GM23338 (cell line): ENCODE measurements at regions not wholly inside any gene's neighbourhood (a gene's known extent, or its start where the extent isn't known, plus 50 kb on each side); places are given as distances from the start of the nearest gene placed in this dataset.

Source experiments
- ATAC-seq: fragments of 200-7000 bp; cut with Tn5 transposase; 3 replicates; pipeline ENCODE4 v1.9.1; 2020
- DNase-seq: peaks from one replicate; pipeline ENCODE4 v3.0.0-alpha.2; 2015; ENCODE audit warnings: low spot score
- H2AFZ ChIP-seq: fragments of 200-600 bp; sonication (generic); 2 replicates; pipeline ENCODE4 v1.8.0; 2016; ENCODE audit warnings: antibody characterized with exemption, mild to moderate bottlenecking, moderate library complexity
- H3F3A ChIP-seq: fragments of 200-600 bp; sonication (generic); replicated peaks from 2 replicates; pipeline ENCODE4 v1.8.0; 2017; ENCODE audit warnings: antibody characterized with exemption, mixed run types, low read depth
- H3K27ac ChIP-seq: fragments of 200-600 bp; sonication (generic); 2 replicates; pipeline ENCODE4 v1.6.1; 2016; ENCODE audit warnings: low read depth
- H3K27me3 ChIP-seq: fragments of 200-600 bp; sonication (generic); 2 replicates; pipeline ENCODE4 v1.8.0; 2016; ENCODE audit warnings: mild to moderate bottlenecking, mixed run types, moderate library complexity; ENCODE audit not compliant: insufficient read depth
- H3K36me3 ChIP-seq: fragments of 200-600 bp; sonication (generic); 2 replicates; pipeline ENCODE4 v1.8.0; 2016; ENCODE audit warnings: mild to moderate bottlenecking; ENCODE audit not compliant: insufficient read depth
- H3K4me1 ChIP-seq: fragments of 200-600 bp; sonication (generic); 2 replicates; pipeline ENCODE4 v1.8.0; 2016; ENCODE audit warnings: mild to moderate bottlenecking, moderate library complexity; ENCODE audit not compliant: insufficient read depth
- H3K4me2 ChIP-seq: fragments of 200-600 bp; sonication (generic); 2 replicates; pipeline ENCODE4 v1.7.1; 2017; ENCODE audit warnings: mixed run types
- H3K4me3 ChIP-seq: fragments of 200-600 bp; sonication (generic); 2 replicates; pipeline ENCODE4 v1.6.1; 2016; ENCODE audit warnings: mixed run types
- H3K79me2 ChIP-seq: fragments of 200-600 bp; sonication (generic); replicated peaks from 2 replicates; pipeline ENCODE4 v1.8.0; 2017; ENCODE audit warnings: mild to moderate bottlenecking; ENCODE audit not compliant: insufficient read depth
- H3K9me2 ChIP-seq: fragments of 200-600 bp; sonication (generic); 2 replicates; pipeline ENCODE4 v1.8.0; 2017; ENCODE audit not compliant: insufficient read depth
- H4K20me1 ChIP-seq: fragments of 200-600 bp; sonication (generic); replicated peaks from 2 replicates; pipeline ENCODE4 v1.8.0; 2017; ENCODE audit warnings: mild to moderate bottlenecking; ENCODE audit not compliant: insufficient read depth
- H3K27ac Mint-ChIP-seq: 2 replicates; pipeline ENCODE4 v1.8.0; 2020; ENCODE audit warnings: inconsistent platforms, mild to moderate bottlenecking, moderate library complexity, mixed read lengths
- H3K27me3 Mint-ChIP-seq: 3 replicates; pipeline ENCODE4 v1.8.0; 2022; ENCODE audit warnings: low read depth, mild to moderate bottlenecking, moderate library complexity, mixed read lengths, inconsistent platforms; ENCODE audit not compliant: insufficient read depth, poor library complexity
- H3K36me3 Mint-ChIP-seq: 3 replicates; pipeline ENCODE4 v1.8.0; 2021; ENCODE audit warnings: low read depth, mild to moderate bottlenecking, inconsistent platforms, moderate library complexity, mixed read lengths
- H3K4me1 Mint-ChIP-seq: 3 replicates; pipeline ENCODE4 v1.8.0; 2020; ENCODE audit warnings: mild to moderate bottlenecking, inconsistent platforms, mixed read lengths
- H3K4me3 Mint-ChIP-seq: 3 replicates; pipeline ENCODE4 v1.8.0; 2021; ENCODE audit warnings: moderate library complexity, mild to moderate bottlenecking, inconsistent platforms, mixed read lengths
- H3K9me3 Mint-ChIP-seq: 3 replicates; pipeline ENCODE4 v1.8.0; 2020; ENCODE audit warnings: moderate library complexity, mild to moderate bottlenecking, inconsistent platforms, mixed read lengths
- CREB1 ChIP-seq: fragments of 250-450 bp; sonication (Bioruptor Pico); IDR thresholded peaks from 2 replicates; pipeline ENCODE4 v1.5.0; 2020; ENCODE audit warnings: low read depth, mild to moderate bottlenecking, moderate library complexity
- CTCF ChIP-seq, 2 experiments: fragments of 200-600 bp in 1 of 2; sonication (generic) in 1 of 2; conservative IDR thresholded peaks; 2 replicates each; pipeline versions ENCODE4 v1.5.1 to v1.6.1; 2016 to 2017; ENCODE audit warnings: antibody characterized with exemption in 2 of 2, low read depth in 2 of 2, mild to moderate bottlenecking in 2 of 2, moderate library complexity in 1 of 2
- ETS1 ChIP-seq: IDR thresholded peaks from 2 replicates; pipeline ENCODE4 v1.6.1; 2016; ENCODE audit warnings: antibody characterized with exemption
- EZH2phosphoT487 ChIP-seq: fragments of 200-600 bp; sonication (generic); IDR thresholded peaks from one replicate; pipeline ENCODE4 v1.8.1; 2018; ENCODE audit warnings: antibody characterized with exemption; ENCODE audit not compliant: unreplicated experiment
- JUNB ChIP-seq: IDR thresholded peaks from one replicate; pipeline ENCODE4 v1.6.1; 2016; ENCODE audit warnings: antibody characterized with exemption; ENCODE audit not compliant: unreplicated experiment
- POLR2AphosphoS5 ChIP-seq: IDR thresholded peaks from 2 replicates; pipeline ENCODE4 v1.6.1; 2016; ENCODE audit warnings: antibody characterized with exemption, low read depth
- REST ChIP-seq: IDR thresholded peaks from one replicate; pipeline ENCODE4 v1.6.1; 2018; ENCODE audit warnings: antibody characterized with exemption; ENCODE audit not compliant: unreplicated experiment
- STAT1 ChIP-seq: IDR thresholded peaks from one replicate; pipeline ENCODE4 v1.6.1; 2016; ENCODE audit warnings: antibody characterized with exemption; ENCODE audit not compliant: unreplicated experiment
- ZNF114 ChIP-seq: fragments of 250-450 bp; sonication (Bioruptor Pico); IDR thresholded peaks from 2 replicates; pipeline ENCODE4 v1.5.0; 2020; ENCODE audit warnings: mild to moderate bottlenecking, moderate library complexity
- ZNF331 ChIP-seq: fragments of 250-450 bp; sonication (Bioruptor Pico); IDR thresholded peaks from 2 replicates; pipeline ENCODE4 v1.5.0; 2020; ENCODE audit warnings: low read depth, mild to moderate bottlenecking, moderate library complexity

GRCh38 chr1:69319287-69319686 is 248.4 kb upstream of the LRRC7 start (continued):
- TF ChIP-seq REST = no peak
- TF ChIP-seq ZNF331 = no peak
- TF ChIP-seq CTCF (conservative IDR thresholded peaks at IDR 0.05; ENCODE audit: low read depth in 2 of 2) = no peak
- TF ChIP-seq JUNB = no peak
- no peak for TF ChIP-seq ZNF114 (CRISPR knock-in tag)
- no peak for TF ChIP-seq ETS1
- no peak for TF ChIP-seq POLR2AphosphoS5
- no peak for TF ChIP-seq STAT1

- Histone ChIP-seq H3K36me3 (no peaks in the 10 kb centered on the region), H3K9me2 (no peaks in the 10 kb centered on the region), H3K4me2 (no peak overlapping the region), H2AFZ (no peak overlapping the region), H3K27me3 (no peaks in the 10 kb centered on the region), H3K4me3 (no peak overlapping the region), H3F3A (no peaks in the 10 kb centered on the region), H3K79me2 (no peaks in the 10 kb centered on the region), H3K4me1 (0 out of 2 replicates have a peak, but pooled peaks cover 8% of the 10 kb centered on the region), H3K27ac (no peak overlapping the region), H4K20me1 (no peaks in the 10 kb centered on the region)
- peaks cover 19% of the 10 kb centered on the region for H3K4me1 Mint-ChIP-seq
- no peaks in the 10 kb centered on the region for H3K36me3 Mint-ChIP-seq
- no peak overlapping the region for H3K27ac Mint-ChIP-seq
- DNase-seq (no peak), ATAC-seq (no peak)
- no peaks in the 10 kb centered on the region for H3K9me3 Mint-ChIP-seq
- no peak for TF ChIP-seq ETS1
- no peak for TF ChIP-seq ZNF114 (CRISPR knock-in tag)
- TF ChIP-seq POLR2AphosphoS5 = no peak
- TF ChIP-seq CREB1 = no peak
- no peak for TF ChIP-seq CTCF (conservative IDR thresholded peaks at IDR 0.05; ENCODE audit: low read depth in 2 of 2)
- no peak for TF ChIP-seq EZH2phosphoT487
- no peak for TF ChIP-seq REST
- no peak for TF ChIP-seq ZNF331
- TF ChIP-seq JUNB = no peak
- no peaks in the 10 kb centered on the region for H3K27me3 Mint-ChIP-seq
- no peak overlapping the region for H3K4me3 Mint-ChIP-seq
Measured at GRCh38 chr1:69320757-69321211, 246.9 kb upstream of the LRRC7 start.
